GM19463 (cell line): ENCODE measurements at regions not wholly inside any gene's neighbourhood (a gene's known extent, or its start where the extent isn't known, plus 50 kb on each side); places are given as distances from the start of the nearest gene placed in this dataset.
"Not testable (repeated sequence)": the region's sequence is repeated elsewhere in the genome, so short reads cannot be mapped to it uniquely, and the experiment has no call there.

Experiments
- ATAC-seq: cut with Tn5 transposase; IDR thresholded peaks from one replicate; pipeline ENCODE4 v1.9.1; 2021; ENCODE audit warnings: mild to moderate bottlenecking, moderate library complexity; ENCODE audit not compliant: unreplicated experiment

DNA sequence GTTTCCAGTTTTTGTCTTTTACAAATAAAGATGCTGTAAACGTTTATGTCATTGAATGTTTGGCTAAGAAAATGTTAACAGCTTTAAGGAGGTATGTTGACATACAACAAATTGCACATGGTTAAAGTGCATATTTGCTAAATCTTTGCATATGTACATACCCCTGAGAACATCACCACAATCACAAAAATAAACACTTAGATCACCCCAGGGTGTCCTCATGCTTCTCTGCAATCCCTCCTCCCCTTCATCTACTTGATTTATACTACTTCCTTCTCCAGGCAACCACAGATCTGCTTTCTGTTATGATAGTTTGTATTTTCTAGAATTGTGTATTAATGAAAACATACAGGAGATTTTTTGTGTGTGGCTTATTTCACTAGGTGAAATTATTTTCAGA, 209.5 kb downstream of the GLRX3 start:
- no peak for ATAC-seq

DNA sequence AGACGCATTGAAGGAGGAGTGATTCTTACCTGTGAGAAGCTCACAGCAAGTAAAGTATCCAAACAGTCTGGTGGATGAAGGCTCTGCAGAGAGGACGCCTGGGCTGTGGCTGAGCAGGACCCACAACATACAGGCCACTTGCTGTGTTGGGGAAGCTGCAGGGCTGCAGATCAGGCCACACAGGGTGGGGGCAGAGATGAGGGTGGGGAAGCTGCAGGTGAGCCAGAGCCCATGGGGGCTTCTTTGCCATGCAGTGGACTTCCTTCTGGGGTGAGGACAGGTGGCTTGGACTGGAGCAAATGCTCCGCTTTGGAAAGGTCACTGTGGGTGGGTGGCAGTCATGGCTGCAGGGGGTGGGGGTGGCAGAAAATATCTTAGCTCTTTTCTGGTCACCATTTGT, 214.8 kb downstream of the GLRX3 start:
- no peak for ATAC-seq

DNA sequence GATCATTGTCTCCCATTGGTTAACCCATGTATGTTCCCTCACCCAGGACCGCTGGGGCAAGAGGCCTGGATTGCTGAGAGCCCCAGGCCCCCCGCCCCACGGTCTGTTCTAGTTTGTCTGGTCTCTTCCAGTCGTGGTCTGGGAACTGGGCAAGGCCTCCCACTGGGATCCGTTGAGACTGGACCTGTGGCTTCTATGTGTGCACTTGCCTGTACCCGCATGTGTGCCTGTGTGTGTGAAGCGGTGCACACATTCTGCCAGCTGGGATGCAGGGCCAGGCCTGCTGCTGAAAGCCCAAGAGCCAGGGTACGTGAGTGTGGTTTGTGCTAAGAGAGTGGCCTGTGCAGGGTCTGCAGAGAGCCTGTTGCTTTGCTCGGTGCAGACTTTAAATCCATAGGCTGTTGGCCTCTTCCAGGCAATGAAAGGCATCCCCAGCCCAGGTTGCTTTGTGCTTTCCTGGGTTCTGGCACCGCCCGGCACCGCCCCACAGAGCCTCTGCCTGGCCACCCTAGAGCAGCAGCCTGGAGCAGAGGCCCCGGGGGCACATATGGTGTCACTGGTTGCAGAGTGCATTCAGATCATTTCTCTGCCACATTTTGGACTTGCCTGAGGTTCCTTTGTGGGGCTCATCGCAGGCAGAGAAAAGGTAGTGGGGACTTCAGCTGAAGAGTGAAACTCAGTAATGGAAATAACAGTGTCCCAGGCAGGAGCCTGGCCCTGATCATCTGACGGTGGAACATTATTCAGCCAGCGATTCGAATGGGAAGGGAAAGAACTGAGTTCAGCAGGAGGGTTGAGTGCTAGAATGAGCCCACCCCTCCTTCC, 215.5 kb downstream of the GLRX3 start:
- ATAC-seq, result no peak

GRCh38 chr10:130352291-130352645, 216.1 kb downstream of the GLRX3 start:
- ATAC-seq, result no peak

DNA sequence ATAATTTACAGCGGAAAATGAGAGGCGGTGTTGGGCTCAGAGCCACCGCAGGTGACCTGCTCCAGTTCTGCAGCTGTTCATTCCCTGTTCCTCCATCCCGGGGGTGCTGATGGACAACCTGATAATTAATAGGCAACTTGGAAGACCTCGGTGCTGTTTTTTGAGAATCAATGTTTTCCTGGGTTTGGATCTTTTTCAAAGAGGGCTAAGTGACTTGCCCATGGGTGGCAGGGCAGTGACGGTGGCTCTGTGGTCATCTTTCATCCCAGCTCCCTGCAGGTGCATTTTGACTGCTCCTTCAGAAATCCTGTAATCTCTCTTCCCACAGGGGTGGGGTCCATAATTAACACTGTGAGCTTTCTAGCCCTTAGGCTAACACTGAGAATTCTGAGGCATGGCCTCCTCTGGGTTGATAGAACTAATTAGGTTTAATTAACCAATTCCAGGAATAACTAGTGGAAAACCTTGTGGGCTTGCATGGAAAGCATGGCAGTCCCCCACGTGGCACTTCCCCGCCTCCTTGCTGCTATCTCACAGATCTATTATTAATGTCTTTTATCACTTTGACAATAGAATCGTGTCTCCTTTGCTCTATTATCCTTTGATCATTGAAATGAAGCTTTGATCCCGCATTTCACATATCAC, 217.9 kb downstream of the GLRX3 start:
- ATAC-seq, result no peak

GRCh38 chr10:130354573-130354954, 218.4 kb downstream of the GLRX3 start:
- no peak for ATAC-seq

GRCh38 chr10:130354976-130355795, 219.0 kb downstream of the GLRX3 start:
- ATAC-seq, result no peak

GRCh38 chr10:130356429-130356828, 220.2 kb downstream of the GLRX3 start:
- not testable (repeated sequence) for ATAC-seq

GRCh38 chr10:130357226-130357625, 221.0 kb downstream of the GLRX3 start:
- no peak for ATAC-seq

DNA sequence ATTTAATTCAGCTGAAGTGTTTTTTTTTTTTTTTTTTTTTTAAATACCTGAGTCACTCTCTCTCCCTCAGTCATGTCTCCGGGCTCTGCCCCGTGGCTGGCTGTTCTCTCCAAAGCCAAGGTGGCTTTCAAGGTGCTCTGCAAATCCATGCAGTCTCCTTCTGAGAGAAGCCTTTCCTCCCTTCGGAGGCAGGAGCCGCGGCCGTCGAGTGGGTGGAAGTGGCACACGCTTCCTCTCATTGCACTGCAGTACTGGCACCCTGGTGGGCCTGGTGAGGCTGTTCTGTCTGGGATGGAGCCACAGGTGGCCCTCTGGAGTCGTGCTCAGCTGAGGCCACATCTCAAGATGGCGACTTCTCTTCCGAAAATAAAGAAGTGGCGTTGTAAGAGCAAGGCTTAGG, 221.8 kb downstream of the GLRX3 start:
- no peak for ATAC-seq

DNA sequence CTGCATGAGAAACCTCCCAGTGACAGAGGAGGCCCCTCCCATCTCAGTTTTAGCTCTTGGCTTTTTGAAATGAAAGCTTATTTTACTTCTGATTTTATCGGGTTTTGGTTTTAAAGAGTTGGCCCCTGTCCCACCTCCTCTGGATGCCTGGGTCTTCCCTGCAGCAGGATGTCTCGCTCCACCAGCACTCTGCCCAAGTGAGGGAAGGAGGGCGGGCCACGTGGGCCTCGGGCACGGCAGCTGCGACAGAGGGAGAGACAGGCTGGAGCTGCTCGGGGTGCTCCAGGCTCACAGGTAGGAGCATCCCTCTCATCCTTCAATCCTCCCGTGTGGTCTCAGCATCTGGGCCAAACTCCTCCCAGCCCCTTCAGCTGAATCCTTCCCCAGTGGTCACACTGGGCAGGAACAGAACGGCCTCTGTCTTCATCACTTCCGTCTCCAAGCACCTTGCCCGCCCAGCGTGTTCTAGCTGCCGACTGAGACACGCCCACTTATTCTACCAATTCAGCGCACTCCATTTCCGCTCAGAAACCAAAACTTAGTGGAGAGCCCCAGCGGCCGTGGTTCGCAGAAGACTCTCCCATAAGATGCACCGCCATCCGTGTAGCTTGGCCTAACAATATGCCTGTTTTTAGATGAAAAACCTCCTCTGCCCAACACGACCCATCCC, 222.9 kb downstream of the GLRX3 start:
- ATAC-seq, result no peak

DNA sequence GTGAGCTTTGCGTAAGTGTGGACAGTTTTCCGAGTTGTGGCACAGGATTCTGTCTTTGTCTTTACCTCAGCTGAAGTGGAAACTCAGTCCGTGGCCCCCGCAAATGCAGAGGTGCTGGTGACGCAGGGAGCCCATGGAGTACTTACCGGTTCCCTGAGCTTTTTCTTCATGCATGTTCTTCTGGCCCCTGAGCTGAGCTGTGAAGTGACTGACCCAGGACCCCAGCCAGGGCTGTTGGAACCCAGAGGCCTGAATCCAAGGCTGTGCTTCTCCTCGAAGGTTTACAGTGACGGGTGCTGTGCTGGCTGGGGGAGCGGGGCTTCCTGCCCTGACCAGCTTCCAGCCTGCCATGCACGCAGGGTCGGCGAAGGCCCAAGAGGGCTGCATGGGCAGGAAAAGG, 223.5 kb downstream of the GLRX3 start:
- ATAC-seq, result no peak

- ATAC-seq, result no peak
Measured at GRCh38 chr10:130360826-130361311, 224.7 kb downstream of the GLRX3 start.

GRCh38 chr10:130361351-130362105, 225.3 kb downstream of the GLRX3 start:
- ATAC-seq, result no peak

GRCh38 chr10:130362308-130362761, 226.1 kb downstream of the GLRX3 start:
- no peak for ATAC-seq

GRCh38 chr10:130363051-130363450, 226.9 kb downstream of the GLRX3 start:
- no peak for ATAC-seq

DNA sequence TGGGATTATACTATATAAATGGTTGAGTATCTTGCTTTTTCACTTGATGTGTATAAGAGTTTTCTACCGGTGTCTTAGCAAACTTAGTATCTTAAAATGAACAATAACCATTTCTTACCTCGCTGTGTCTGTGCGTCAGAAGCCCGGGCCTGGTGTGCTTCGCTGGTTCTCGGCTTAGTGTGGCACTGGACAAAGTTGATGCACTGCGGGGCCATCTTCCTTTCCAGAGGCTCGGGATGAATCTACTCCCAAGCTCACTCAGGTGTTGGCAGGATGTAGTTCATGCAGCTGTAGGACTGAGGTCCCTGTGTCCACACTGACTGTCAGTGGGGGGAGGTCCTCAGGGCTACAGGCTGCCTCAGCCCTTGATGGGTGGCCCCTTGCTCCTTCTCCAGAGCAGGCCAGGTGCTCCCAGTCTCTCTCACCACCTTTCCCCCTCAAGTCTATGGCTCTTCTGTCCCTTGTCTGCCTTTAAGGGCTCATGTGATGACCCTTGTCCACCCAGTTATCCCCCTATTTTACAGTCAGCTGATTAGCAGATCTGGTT, 227.8 kb downstream of the GLRX3 start:
- ATAC-seq, result no peak

- no peak for ATAC-seq
Measured at GRCh38 chr10:130364631-130365411, 228.6 kb downstream of the GLRX3 start.
